ENCODE measurements at regions not wholly inside any gene's neighbourhood (a gene's known extent, or its start where the extent isn't known, plus 50 kb on each side); places are given as distances from the start of the nearest gene placed in this dataset.

DNA sequence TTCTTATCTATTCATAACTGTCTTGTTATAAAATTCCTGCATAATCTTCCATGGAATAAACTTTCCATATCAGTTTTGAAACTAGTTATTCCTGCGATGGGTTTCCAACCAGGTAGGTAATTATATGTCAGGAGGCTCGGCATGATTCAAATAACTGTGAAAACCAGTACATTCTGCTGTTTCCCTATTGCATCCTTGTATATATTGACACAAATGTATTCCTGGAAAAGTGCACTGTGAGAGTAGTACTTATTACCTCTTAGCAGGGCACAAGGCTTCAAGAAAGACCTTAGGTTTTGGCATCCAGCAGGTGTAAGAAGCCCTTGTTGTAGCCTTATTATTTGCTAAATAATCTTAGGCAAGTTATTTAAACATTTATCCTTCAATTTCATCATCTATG, 1131.3 kb upstream of the ATXN8OS start:
- no peak for DNase-seq (ENCODE audit: low read depth)
- no peak overlapping the region for H3K4me3 ChIP-seq (ENCODE audit: low read depth, low read length)
- no peak for TF ChIP-seq CTCF (IDR thresholded peaks at IDR 0.05; ENCODE audit: low read depth, low read length)
- TF ChIP-seq POLR2A (IDR thresholded peaks at IDR 0.05; ENCODE audit: extremely low read depth, insufficient read length) = no peak
- TF ChIP-seq MYC (IDR thresholded peaks at IDR 0.05; ENCODE audit: low read depth, low read length) = no peak

DNA sequence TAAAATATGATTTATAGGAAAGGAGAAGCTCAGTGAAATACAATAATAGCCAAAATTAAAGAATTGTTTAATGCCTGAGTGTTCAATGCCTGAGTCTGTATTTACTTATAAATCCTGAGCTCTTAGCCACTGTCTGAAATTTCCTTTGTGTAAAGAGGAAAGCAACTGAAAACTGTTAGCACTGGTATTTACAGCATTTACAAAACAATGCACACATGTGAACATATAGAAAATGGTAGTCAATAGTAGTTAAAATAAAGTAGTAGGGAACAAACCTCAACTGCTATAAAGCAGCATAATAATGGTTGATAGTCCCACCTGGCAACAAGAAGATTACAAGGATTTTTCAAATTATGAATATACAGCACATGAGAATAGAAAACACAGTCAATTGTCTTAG, 1137.1 kb upstream of the ATXN8OS start:
- no peak for DNase-seq (ENCODE audit: low read depth)
- no peak for TF ChIP-seq CTCF (IDR thresholded peaks at IDR 0.05; ENCODE audit: low read depth, low read length)
- TF ChIP-seq, protein P1, sequence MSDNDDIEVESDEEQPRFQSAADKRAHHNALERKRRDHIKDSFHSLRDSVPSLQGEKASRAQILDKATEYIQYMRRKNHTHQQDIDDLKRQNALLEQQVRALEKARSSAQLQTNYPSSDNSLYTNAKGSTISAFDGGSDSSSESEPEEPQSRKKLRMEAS (IDR thresholded peaks at IDR 0.05; ENCODE audit: low read depth, low read length) = no peak
- TF ChIP-seq POLR2A (IDR thresholded peaks at IDR 0.05; ENCODE audit: extremely low read depth, insufficient read length) = no peak
- TF ChIP-seq MYC (IDR thresholded peaks at IDR 0.05; ENCODE audit: low read depth, low read length) = no peak
- H3K4me3 ChIP-seq (ENCODE audit: low read depth, low read length) = no peak overlapping the region

GRCh38 chr13:68948586-68948985, 1159.0 kb upstream of the ATXN8OS start:
- DNase-seq (ENCODE audit: low read depth) = no peak
- TF ChIP-seq, protein P1 (IDR thresholded peaks at IDR 0.05; ENCODE audit: low read depth, low read length) = no peak
- TF ChIP-seq CTCF (IDR thresholded peaks at IDR 0.05; ENCODE audit: low read depth, low read length) (no peak), MYC (IDR thresholded peaks at IDR 0.05; ENCODE audit: low read depth, low read length) (no peak)
- no peak overlapping the region for H3K4me3 ChIP-seq (ENCODE audit: low read depth, low read length)

- DNase-seq (ENCODE audit: low read depth) = no peak
- TF ChIP-seq POLR2A (IDR thresholded peaks at IDR 0.05; ENCODE audit: extremely low read depth, insufficient read length) (no peak), CTCF (IDR thresholded peaks at IDR 0.05; ENCODE audit: low read depth, low read length) (no peak), MYC (IDR thresholded peaks at IDR 0.05; ENCODE audit: low read depth, low read length) (no peak)
- TF ChIP-seq, protein P1 (IDR thresholded peaks at IDR 0.05; ENCODE audit: low read depth, low read length) = no peak
- H3K4me3 ChIP-seq (ENCODE audit: low read depth, low read length) = no peak overlapping the region
Measured at GRCh38 chr13:68944272-68944671, 1163.4 kb upstream of the ATXN8OS start.

- H3K4me3 ChIP-seq (ENCODE audit: low read depth, low read length) = no peak overlapping the region
- TF ChIP-seq MYC (IDR thresholded peaks at IDR 0.05; ENCODE audit: low read depth, low read length) (no peak), CTCF (IDR thresholded peaks at IDR 0.05; ENCODE audit: low read depth, low read length) (no peak), POLR2A (IDR thresholded peaks at IDR 0.05; ENCODE audit: extremely low read depth, insufficient read length) (no peak)
- TF ChIP-seq, protein P1 (IDR thresholded peaks at IDR 0.05; ENCODE audit: low read depth, low read length) = no peak
- DNase-seq (ENCODE audit: low read depth) = no peak
Measured at GRCh38 chr13:68940049-68940448, 1167.6 kb upstream of the ATXN8OS start.

- no peak for TF ChIP-seq MYC (IDR thresholded peaks at IDR 0.05; ENCODE audit: low read depth, low read length)
- TF ChIP-seq CTCF (IDR thresholded peaks at IDR 0.05; ENCODE audit: low read depth, low read length) = no peak
- TF ChIP-seq, protein P1 (IDR thresholded peaks at IDR 0.05; ENCODE audit: low read depth, low read length) = no peak
- TF ChIP-seq POLR2A (IDR thresholded peaks at IDR 0.05; ENCODE audit: extremely low read depth, insufficient read length) = no peak
- no peak overlapping the region for H3K4me3 ChIP-seq (ENCODE audit: low read depth, low read length)
Measured at GRCh38 chr13:68938639-68939038, 1169.0 kb upstream of the ATXN8OS start.

More at GRCh38 chr13:68938639-68939038, 1169.0 kb upstream of the ATXN8OS start:
- no peak for DNase-seq (ENCODE audit: low read depth)
